NB4 (cell line): ENCODE measurements at regions not wholly inside any gene's neighbourhood (a gene's known extent, or its start where the extent isn't known, plus 50 kb on each side); places are given as distances from the start of the nearest gene placed in this dataset.

Experiments used
- DNase-seq: peaks from one replicate; pipeline ENCODE4 v3.0.0; 2010; ENCODE audit warnings: low read depth
- H3K4me3 ChIP-seq: one replicate; pipeline ENCODE4 v1.5.1; 2011; ENCODE audit warnings: mild to moderate bottlenecking, low read depth, low read length, moderate library complexity
- CTCF ChIP-seq: IDR thresholded peaks from one replicate; pipeline ENCODE4 v1.5.1; 2012; ENCODE audit warnings: low read depth, low read length
- MAX ChIP-seq: IDR thresholded peaks from 2 replicates; pipeline ENCODE4 v1.6.1; 2011; ENCODE audit warnings: low read depth, low read length
- MYC ChIP-seq: IDR thresholded peaks from 2 replicates; pipeline ENCODE4 v1.6.1; 2011; ENCODE audit warnings: low read depth, low read length
- POLR2A ChIP-seq: IDR thresholded peaks from 2 replicates; pipeline ENCODE4 v1.6.1; 2011; ENCODE audit warnings: mild to moderate bottlenecking; ENCODE audit not compliant: insufficient read length; ENCODE audit errors: extremely low read depth

GRCh38 chr3:194286375-194287146 is 64.6 kb downstream of the CPN2 start:
- no peak for DNase-seq
- no peak overlapping the region for H3K4me3 ChIP-seq
- no peak for TF ChIP-seq POLR2A
- no peak for TF ChIP-seq MYC
- no peak for TF ChIP-seq MAX
- no peak for TF ChIP-seq CTCF

GRCh38 chr3:194287374-194287773 is 63.8 kb downstream of the CPN2 start:
- TF ChIP-seq CTCF: no peak
- TF ChIP-seq MYC: no peak
- no peak for TF ChIP-seq MAX
- no peak for TF ChIP-seq POLR2A
- no peak overlapping the region for H3K4me3 ChIP-seq
- DNase-seq: no peak

GRCh38 chr3:194287977-194288706 is 63.0 kb downstream of the CPN2 start:
- H3K4me3 ChIP-seq: no peak overlapping the region
- TF ChIP-seq MAX: no peak
- no peak for TF ChIP-seq POLR2A
- no peak for TF ChIP-seq CTCF
- no peak for TF ChIP-seq MYC
- no peak for DNase-seq
